IPS DF 6.9 (cell line): ENCODE measurements at regions not wholly inside any gene's neighbourhood (a gene's known extent, or its start where the extent isn't known, plus 50 kb on each side); places are given as distances from the start of the nearest gene placed in this dataset.
"Not testable (repeated sequence)": the region's sequence is repeated elsewhere in the genome, so short reads cannot be mapped to it uniquely, and the experiment has no call there.

Experiments used
- DNase-seq: peaks from one replicate; pipeline ENCODE4 v3.0.0-alpha.2; 2013; ENCODE audit warnings: low read depth, low spot score
- H3K27ac ChIP-seq: one replicate; pipeline ENCODE4 v1.5.1; 2013; ENCODE audit warnings: low read length, control low read depth
- H3K27me3 ChIP-seq: 2 replicates; pipeline ENCODE4 v1.6.1; 2013; ENCODE audit warnings: mild to moderate bottlenecking, low read length; ENCODE audit not compliant: control insufficient read depth, insufficient read depth
- H3K36me3 ChIP-seq: 2 replicates; pipeline ENCODE4 v1.6.1; 2013; ENCODE audit warnings: low read length; ENCODE audit not compliant: control insufficient read depth, insufficient read depth
- H3K4me1 ChIP-seq: 2 replicates; pipeline ENCODE4 v1.6.1; 2013; ENCODE audit warnings: low read length; ENCODE audit not compliant: control insufficient read depth, insufficient read depth
- H3K4me3 ChIP-seq: 2 replicates; pipeline ENCODE4 v1.5.1; 2013; ENCODE audit warnings: mild to moderate bottlenecking, low read length
- H3K9me3 ChIP-seq: 2 replicates; pipeline ENCODE4 v1.6.1; 2013; ENCODE audit warnings: low read length, inconsistent platforms; ENCODE audit not compliant: control insufficient read depth, insufficient read depth
- WGBS: extraction: QIAGEN DNeasy Blood & Tissue Kit; methylation state at CpG from one replicate; pipeline ENCODE4 v1.1.7; 2013; ENCODE audit warnings: mixed read lengths, missing lambda C conversion rate; ENCODE audit not compliant: insufficient read length, insufficient coverage; 5-methylcytosine and 5-hydroxymethylcytosine counted together

DNA sequence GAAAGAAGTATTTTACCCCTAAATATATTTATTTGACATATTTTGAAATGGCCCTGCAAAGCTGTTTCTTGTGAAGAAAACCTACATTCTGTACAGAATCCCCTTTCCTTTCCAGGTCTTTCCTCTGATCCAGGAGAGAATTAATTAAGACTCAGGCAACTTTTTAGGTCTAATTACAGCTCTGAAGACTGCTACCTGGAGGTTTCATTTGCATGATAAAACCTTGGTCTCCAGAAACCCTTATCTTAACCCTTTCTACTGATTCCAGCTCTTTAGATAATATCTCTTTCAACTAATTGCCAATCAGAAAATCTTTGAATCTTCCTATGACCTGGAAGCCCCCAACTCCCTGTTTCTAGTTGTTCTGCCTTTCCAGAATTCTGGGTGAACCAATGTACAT, 224.0 kb downstream of the FAM47A start:
- Histone ChIP-seq H3K4me1 (peaks cover 2% of the 10 kb centered on the region; the same call in 1 of the 2 replicates), H3K36me3 (no peaks in the 10 kb centered on the region), H3K27ac (no peak overlapping the region), H3K9me3 (no peaks in the 10 kb centered on the region), H3K27me3 (no peaks in the 10 kb centered on the region), H3K4me3 (no peak overlapping the region)
- no peak for DNase-seq

DNA sequence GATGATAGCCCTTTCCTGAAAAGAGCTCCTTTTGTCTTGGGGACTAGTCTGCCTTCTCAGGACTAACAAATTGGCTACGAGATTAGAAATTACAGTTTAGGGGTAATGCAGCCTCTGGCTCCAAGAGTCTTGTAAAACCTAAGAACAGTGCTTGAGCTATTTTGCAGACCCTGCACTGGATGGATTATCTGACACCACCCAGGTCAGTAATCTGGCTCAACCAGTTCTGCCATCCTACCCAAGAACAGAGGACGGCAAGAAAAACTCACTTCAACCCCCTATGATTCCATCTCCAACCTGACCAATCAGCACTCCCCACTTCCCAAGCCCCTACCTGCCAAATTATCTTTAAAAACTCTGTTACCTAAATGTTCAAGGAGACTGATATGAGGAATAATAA, 225.1 kb downstream of the FAM47A start:
- H3K27ac ChIP-seq: no peak overlapping the region
- peaks cover 2% of the 10 kb centered on the region; the same call in 1 of the 2 replicates for H3K4me1 ChIP-seq
- no CpG with 5 or more reads among the region's 2 CpGs for WGBS
- H3K9me3 ChIP-seq: no peaks in the 10 kb centered on the region
- H3K36me3 ChIP-seq: no peaks in the 10 kb centered on the region
- no peak overlapping the region for H3K4me3 ChIP-seq
- no peaks in the 10 kb centered on the region for H3K27me3 ChIP-seq
- no peak for DNase-seq

DNA sequence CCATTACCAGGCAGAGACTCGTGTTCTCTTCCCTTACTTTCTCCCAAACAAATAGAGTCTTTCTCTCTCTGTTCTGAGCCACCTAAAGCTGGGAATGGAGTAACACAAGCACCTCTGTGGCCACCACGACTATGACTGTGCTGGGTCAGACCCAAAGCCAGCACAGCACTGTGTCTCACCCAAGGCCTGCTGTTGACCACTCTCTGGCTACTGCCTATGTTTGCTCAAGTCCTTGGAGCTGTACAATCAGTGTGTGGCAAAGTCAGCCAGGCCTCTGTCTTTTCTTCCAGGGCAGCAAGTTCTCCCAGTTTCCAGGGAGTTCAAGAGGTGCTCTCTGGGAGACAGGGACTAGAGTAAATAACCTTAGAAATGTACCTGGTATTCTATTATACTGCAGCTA, 239.4 kb downstream of the FAM47A start:
- DNase-seq: no peak
- no CpG with 5 or more reads among the region's 2 CpGs for WGBS

DNA sequence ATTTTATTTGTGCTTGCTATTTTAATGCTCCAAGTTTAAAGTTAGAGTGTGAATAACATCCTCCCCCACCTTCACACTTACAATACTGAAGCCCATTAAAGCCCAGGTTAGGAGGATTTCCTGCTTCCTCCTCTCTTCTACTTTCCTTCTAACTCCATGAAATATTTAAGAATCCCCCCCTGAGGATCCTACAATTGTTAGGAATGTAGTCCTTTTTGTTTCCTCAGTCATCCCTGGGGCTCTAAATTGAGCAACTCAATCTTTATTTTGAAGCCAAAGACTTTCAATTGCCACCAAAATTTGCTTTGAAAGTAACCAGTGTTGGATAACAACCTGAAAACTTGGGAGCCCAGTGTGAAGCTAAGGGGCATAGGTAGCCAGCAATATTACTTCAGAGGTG, 276.9 kb downstream of the FAM47A start:
- Histone ChIP-seq H3K27me3 (no peaks in the 10 kb centered on the region), H3K4me1 (no peaks in the 10 kb centered on the region), H3K4me3 (no peak overlapping the region), H3K36me3 (no peaks in the 10 kb centered on the region), H3K27ac (no peak overlapping the region), H3K9me3 (no peaks in the 10 kb centered on the region)
- peak; percentile 5 for DNase-seq

More for the DNA sequence above, 239.4 kb downstream of the FAM47A start:
- Histone ChIP-seq H3K36me3 (no peaks in the 10 kb centered on the region), H3K9me3 (no peaks in the 10 kb centered on the region), H3K27ac (no peak overlapping the region), H3K27me3 (no peaks in the 10 kb centered on the region), H3K4me3 (no peak overlapping the region), H3K4me1 (no peaks in the 10 kb centered on the region)

DNA sequence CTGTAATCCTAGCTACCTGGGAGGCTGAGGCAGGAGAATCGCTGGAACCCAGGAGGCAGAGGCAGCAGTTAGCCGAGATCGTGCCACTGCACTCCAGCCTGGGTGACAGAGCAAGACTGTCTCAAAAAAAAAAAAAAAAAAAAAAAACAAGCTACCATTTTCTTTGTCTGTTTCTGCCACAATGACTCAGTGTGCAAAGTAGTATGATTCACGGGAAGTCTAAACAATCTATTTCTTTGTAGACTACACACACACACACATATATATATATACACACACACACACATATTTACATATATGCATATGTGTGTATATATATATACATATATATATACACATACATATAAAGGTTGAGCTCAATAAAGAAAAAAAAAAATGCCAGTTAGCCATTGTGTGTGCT, 280.0 kb downstream of the FAM47A start:
- not testable (repeated sequence) for H3K4me3 ChIP-seq, DNase-seq, H3K9me3 ChIP-seq, H3K36me3 ChIP-seq, H3K27ac ChIP-seq, H3K27me3 ChIP-seq, H3K4me1 ChIP-seq
- WGBS: no CpG with 5 or more reads among the region's 4 CpGs

DNA sequence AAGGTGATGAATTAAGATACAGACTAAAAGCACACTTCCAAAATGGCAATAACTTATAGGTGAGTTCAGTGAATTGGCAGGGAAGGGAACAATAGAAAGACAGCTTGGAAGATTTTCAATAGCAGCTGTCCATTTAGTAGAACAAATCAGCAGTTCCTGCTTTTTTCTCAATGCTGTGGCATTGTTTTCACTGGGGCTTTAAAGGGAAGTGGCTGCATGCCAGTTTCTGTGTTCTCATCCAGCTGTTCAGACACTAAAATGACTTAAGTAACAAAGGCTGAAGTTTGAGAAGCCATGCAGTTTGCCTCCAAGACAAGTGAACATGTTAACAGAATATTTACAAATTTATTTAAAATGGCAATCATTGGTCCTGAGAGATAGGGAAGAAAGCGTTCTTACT, 291.9 kb downstream of the FAM47A start:
- Histone ChIP-seq H3K27me3 (no peaks in the 10 kb centered on the region), H3K9me3 (no peaks in the 10 kb centered on the region), H3K27ac (no peak overlapping the region), H3K4me3 (no peak overlapping the region), H3K36me3 (no peaks in the 10 kb centered on the region), H3K4me1 (no peaks in the 10 kb centered on the region)
- WGBS: no CpG with 5 or more reads among the region's 1 CpG
- DNase-seq: no peak

DNA sequence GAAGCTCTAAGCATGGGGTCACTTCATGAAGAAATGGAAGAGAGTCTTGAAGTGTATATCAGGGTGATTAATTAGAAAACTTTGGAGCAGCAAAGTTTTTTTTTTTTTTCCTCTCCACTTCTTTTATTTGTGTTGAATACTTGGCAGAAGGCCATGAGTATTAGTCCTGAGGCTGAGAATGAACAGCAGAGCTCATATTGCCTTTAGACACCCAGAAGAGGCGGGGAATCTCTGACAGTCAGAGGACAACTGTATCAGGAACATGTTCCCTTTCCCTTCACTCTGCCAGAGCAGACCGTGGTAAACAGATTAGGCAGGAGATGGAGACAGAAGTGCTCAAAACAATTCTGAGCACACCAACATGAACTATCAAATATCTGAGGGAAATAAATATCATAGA, 300.9 kb downstream of the FAM47A start:
- Histone ChIP-seq H3K27me3 (no peaks in the 10 kb centered on the region), H3K36me3 (no peaks in the 10 kb centered on the region), H3K4me1 (no peaks in the 10 kb centered on the region), H3K9me3 (no peaks in the 10 kb centered on the region), H3K4me3 (no peak overlapping the region), H3K27ac (no peak overlapping the region)
- no CpG with 5 or more reads among the region's 2 CpGs for WGBS
- DNase-seq: no peak

DNA sequence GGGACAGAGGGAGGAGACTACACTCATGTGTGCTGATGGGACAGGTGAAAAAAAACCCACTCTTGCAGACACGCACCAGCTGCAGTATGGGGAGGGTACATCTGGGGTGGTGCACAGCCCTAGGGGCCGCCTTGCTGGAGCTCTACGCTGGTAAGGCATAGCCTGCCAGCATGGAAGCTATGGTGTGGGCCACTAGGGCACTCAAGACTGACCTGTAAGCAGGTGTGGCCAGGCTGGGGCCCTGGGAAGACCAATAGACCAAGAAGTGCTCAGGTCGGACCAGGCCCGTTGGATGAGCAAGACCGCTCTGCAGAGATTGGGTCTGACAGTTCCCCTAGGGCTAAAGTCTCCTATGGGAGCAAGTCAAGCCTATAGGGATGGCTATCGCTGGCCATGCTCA, 314.8 kb downstream of the FAM47A start:
- no peak for DNase-seq
- WGBS: no CpG with 5 or more reads among the region's 7 CpGs
- Histone ChIP-seq H3K9me3 (no peaks in the 10 kb centered on the region), H3K36me3 (no peaks in the 10 kb centered on the region), H3K27ac (no peak overlapping the region), H3K4me3 (no peak overlapping the region), H3K27me3 (no peaks in the 10 kb centered on the region), H3K4me1 (no peaks in the 10 kb centered on the region)

DNA sequence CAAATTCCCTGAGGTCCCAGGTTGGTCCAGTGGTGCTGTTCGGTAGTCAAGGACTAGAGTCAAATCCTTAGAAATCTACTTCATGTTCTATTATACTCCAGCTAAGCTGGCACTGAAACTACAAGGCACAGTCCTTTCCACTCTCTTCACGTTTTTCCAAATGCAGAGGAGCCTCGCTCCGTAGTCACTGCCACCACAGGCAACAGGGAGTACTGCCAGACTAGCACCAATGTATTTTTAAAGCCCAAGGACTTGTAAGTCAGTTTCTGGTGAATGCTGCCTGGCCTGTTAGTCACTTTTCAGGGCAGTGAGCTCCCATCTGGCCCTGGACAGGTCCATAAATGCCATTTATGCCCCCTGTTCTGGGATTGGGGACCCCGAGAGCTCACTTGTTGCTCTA, 323.5 kb downstream of the FAM47A start:
- H3K4me3 ChIP-seq: no peak overlapping the region
- no peaks in the 10 kb centered on the region for H3K27me3 ChIP-seq
- no peak overlapping the region for H3K27ac ChIP-seq
- no CpG with 5 or more reads among the region's 5 CpGs for WGBS
- no peaks in the 10 kb centered on the region for H3K36me3 ChIP-seq
- no peak for DNase-seq
- no peaks in the 10 kb centered on the region for H3K9me3 ChIP-seq
- H3K4me1 ChIP-seq: no peaks in the 10 kb centered on the region

DNA sequence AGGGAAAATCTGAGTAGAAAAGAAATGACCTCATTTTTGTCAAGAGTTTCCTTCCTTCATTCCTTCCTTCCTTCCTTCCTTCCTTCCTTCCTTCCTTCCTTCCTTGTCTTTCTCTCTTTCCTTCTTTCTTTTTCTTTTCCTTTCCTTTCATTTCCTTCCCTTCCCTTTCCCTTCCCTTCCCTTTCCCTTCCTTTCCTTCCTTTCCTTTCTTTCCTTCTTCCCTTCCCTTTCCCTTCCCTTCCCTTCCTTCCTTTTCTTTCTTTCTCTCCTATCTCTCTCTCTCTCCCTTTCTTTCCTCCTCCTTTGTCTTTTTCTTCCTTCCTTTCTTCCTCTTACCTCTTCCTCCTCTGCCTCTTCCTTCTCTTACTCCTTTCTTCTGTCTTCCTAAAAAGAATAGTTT, 347.6 kb downstream of the FAM47A start:
- no peaks in the 10 kb centered on the region for H3K4me1 ChIP-seq
- H3K27ac ChIP-seq: no peak overlapping the region
- no peaks in the 10 kb centered on the region for H3K36me3 ChIP-seq
- DNase-seq: no peak
- H3K27me3 ChIP-seq: no peaks in the 10 kb centered on the region
- no peak overlapping the region for H3K4me3 ChIP-seq
- H3K9me3 ChIP-seq: no peaks in the 10 kb centered on the region

DNA sequence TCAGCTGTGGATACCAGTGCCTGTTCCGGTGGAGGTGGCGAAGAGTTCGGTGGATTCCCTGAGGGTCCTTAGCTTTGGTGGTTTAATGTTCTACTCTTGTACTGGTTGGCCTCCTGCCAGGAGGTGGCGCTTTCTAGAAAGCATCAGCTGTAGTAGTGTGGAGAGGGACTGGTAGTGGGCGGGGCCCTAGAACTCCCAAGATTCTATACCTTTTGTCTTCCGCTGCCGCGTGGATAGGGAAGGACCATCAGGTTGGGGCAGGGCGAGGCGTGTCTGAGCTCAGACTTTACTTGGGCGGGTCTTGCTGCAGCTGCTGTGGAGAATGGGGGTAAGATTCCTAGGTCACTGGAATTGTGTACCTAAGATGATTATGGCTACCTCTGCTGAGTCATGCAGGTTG, 390.3 kb downstream of the FAM47A start:
- H3K4me1 ChIP-seq: no peaks in the 10 kb centered on the region
- whole genome bisulfite sequencing: no CpG with 5 or more reads among the region's 11 CpGs
- no peak overlapping the region for H3K27ac ChIP-seq
- H3K9me3 ChIP-seq: no peaks in the 10 kb centered on the region
- H3K27me3 ChIP-seq: no peaks in the 10 kb centered on the region
- DNase-seq: no peak
- no peaks in the 10 kb centered on the region for H3K36me3 ChIP-seq
- H3K4me3 ChIP-seq: no peak overlapping the region
